ENCODE measurements at regions not wholly inside any gene's neighbourhood (a gene's known extent, or its start where the extent isn't known, plus 50 kb on each side); places are given as distances from the start of the nearest gene placed in this dataset.

DNA sequence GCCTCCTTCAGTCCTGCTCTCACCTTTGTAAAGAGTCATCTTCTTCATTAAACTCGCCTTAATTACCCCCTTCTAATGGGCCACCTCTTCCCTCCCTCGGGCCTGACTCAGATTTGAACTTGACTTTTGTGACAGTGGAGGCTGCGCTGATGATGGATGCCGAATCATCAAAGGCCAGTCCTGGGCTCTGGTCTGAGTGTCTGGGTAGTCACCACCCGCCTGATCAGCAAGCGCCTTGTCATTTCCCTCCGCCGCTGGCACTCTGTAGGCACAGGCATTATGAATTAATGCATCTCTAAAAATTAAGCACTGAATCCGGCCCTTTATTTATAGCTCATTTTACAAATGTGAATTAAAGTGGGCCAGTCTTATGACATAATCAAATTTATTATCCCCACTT is 116.7 kb upstream of the PROK2 start:
- ATAC-seq (no peak), FAIRE-seq (no peak), DNase-seq (ENCODE audit: low read depth in 1 of 2, low spot score in 1 of 2) (no peak)
- H3K9me3 ChIP-seq: no peaks in the 10 kb centered on the region
- CTCF ChIA-PET: interaction anchor here (1.0 to 1.2 kb wide), 2 partner anchors 12 to 26 kb away, joined by 3 to 4 read pairs; no protein-coding TSS in a partner anchor
- no peaks in the 10 kb centered on the region for H3K4me1 ChIP-seq
- no peak overlapping the region for H3K27ac ChIP-seq
- WGBS (ENCODE audit: missing lambda C conversion rate): 74% methylated on average over 9 of the region's 9 CpGs
- POLR2A ChIA-PET: no interaction called here
- H3K4me2 ChIP-seq: no peak overlapping the region
- no peak overlapping the region for H3K4me3 ChIP-seq
- TF ChIP-seq ZNF302 (CRISPR knock-in tag; IDR thresholded peaks at IDR 0.05) (no peak), CHD4 (IDR thresholded peaks at IDR 0.05; ENCODE audit: borderline replicate concordance) (no peak), NPAS2 (CRISPR knock-in tag; IDR thresholded peaks at IDR 0.05; ENCODE audit: borderline replicate concordance) (no peak), FOSB (CRISPR knock-in tag; IDR thresholded peaks at IDR 0.05) (no peak), EHF (CRISPR knock-in tag; IDR thresholded peaks at IDR 0.05) (no peak)

DNA sequence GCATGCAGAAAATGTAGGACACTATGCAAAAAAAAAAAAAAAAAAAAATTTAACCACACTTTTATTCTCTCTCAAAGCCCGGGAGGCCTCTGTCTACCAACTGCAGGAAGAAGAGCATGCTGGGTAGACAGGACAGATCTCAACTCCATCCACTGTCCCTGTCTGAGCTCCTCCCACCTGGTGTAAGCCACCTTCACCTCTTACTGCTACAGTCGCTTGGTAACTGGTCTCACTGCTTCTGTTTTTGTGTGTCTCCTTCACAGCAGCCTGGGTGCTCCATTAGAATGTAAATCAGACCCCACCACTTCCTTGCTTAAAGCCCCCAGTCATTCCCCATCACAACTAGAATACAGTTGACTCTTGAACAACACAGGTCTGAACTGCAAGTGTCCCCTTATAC is 115.1 kb upstream of the PROK2 start:
- 82% methylated on average over 2 of the region's 2 CpGs for WGBS (ENCODE audit: missing lambda C conversion rate)
- Histone ChIP-seq H3K9me3 (no peaks in the 10 kb centered on the region), H3K4me2 (no peak overlapping the region), H3K27ac (no peak overlapping the region), H3K4me3 (no peak overlapping the region), H3K4me1 (no peaks in the 10 kb centered on the region)
- ATAC-seq: no peak
- TF ChIP-seq MAZ (IDR thresholded peaks at IDR 0.05; ENCODE audit: borderline replicate concordance, low read depth, low read length) (no peak), ELK1 (IDR thresholded peaks at IDR 0.05; ENCODE audit: low read depth, low read length) (no peak), CBX8 (IDR thresholded peaks at IDR 0.05) (no peak), SREBF2 (IDR thresholded peaks at IDR 0.05) (no peak), HDAC2 (IDR thresholded peaks at IDR 0.05) (no peak)
- POLR2A ChIA-PET: no interaction called here
- CTCF ChIA-PET: interaction anchor here (1.5 kb wide), 1 partner anchor 25 kb away, joined by 6 read pairs; no protein-coding TSS in a partner anchor
- FAIRE-seq: no peak
- no peak for DNase-seq (ENCODE audit: low read depth in 1 of 2, low spot score in 1 of 2)

DNA sequence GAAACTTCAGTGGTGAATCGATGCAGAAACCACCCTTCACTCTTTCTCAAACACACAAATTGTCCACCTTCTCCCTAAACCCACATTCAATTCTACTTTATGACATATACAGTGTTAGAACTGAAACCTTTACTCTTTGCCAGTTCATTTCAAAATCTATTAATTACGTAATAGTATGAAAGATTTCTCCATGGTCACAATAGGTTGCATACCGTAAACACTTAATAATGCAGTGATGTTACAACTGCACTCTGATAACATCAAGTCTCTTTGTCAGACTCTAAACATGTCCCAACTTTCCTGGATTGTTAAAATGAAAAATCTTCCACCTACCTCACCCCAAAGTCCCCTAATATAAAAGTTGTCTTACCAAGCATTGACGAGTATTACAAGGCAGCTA is 111.8 kb upstream of the PROK2 start:
- WGBS (ENCODE audit: missing lambda C conversion rate): 29% methylated on average over 4 of the region's 4 CpGs
- ChIA-PET POLR2A (no interaction called here), CTCF (interaction anchor here (0.9 to 12.6 kb wide), 2 partner anchors 21 to 27 kb away, joined by 3 to 80 read pairs; no protein-coding TSS in a partner anchor)

DNA sequence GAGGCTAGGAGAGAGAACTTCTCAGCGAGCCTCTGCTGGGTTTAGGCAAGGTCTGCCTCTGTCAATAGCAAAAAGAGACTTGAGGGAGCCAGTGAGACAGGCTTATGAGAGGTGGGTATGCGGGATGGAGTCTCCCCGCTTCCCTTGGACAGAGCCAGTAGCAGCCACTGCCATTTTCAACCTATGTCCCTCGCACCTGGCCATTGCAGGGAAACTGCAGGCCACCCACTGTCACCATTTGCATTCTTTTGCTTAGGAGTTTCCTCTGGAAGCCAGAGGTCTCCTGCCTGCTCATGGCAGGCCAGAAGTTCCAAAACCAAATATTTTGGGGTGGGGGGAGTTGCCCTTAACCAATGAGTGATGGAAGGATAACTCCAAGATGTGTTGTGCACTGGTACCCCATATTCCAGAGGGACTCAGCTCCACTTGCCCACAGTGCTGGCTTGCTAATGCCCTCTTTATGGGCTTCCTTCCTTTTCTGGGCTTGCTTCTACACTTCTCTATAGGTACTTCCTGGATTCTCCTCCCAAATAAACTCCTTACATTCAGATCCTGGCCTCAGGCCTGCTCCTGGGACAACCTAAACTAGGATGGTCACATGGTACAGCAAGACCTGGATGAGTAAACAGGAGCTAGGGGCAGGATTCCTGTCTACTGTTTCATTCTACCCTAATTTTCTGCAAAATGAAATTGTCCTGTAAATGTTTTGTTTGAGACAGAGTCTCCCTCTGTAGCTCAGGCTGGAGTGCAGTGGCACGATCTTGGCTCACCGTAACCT is 108.9 kb upstream of the PROK2 start:
- ChIA-PET POLR2A (no interaction called here), CTCF (interaction anchor here (1.2 to 12.6 kb wide), 2 partner anchors 12 to 18 kb away, joined by 4 to 80 read pairs; no protein-coding TSS in a partner anchor)
- Histone ChIP-seq H3K9me3 (no peaks in the 10 kb centered on the region), H3K27ac (no peak overlapping the region), H3K4me1 (no peaks in the 10 kb centered on the region), H3K4me3 (no peak overlapping the region), H3K4me2 (no peak overlapping the region)
- DNase-seq (ENCODE audit: low read depth in 1 of 2, low spot score in 1 of 2) (no peak), ATAC-seq (no peak), FAIRE-seq (no peak)
- 46% methylated on average over 6 of the region's 6 CpGs for WGBS (ENCODE audit: missing lambda C conversion rate)
- TF ChIP-seq MAZ (IDR thresholded peaks at IDR 0.05; ENCODE audit: borderline replicate concordance, low read depth, low read length) (no peak), CHD4 (IDR thresholded peaks at IDR 0.05; ENCODE audit: borderline replicate concordance) (no peak), RFX5 (IDR thresholded peaks at IDR 0.05) (no peak), CBX8 (IDR thresholded peaks at IDR 0.05) (no peak), FOXS1 (CRISPR knock-in tag; IDR thresholded peaks at IDR 0.05) (no peak), SREBF2 (IDR thresholded peaks at IDR 0.05) (no peak), TP53 (CRISPR knock-in tag; IDR thresholded peaks at IDR 0.05) (no peak), NPAS2 (CRISPR knock-in tag; IDR thresholded peaks at IDR 0.05; ENCODE audit: borderline replicate concordance) (no peak), FOSB (CRISPR knock-in tag; IDR thresholded peaks at IDR 0.05) (no peak), POLR2A (IDR thresholded peaks at IDR 0.05; ENCODE audit: low read length) (no peak), ATOH8 (CRISPR knock-in tag; IDR thresholded peaks at IDR 0.05; ENCODE audit: low read depth) (no peak), EHMT2 (IDR thresholded peaks at IDR 0.05; ENCODE audit: low read depth) (no peak), ELK1 (IDR thresholded peaks at IDR 0.05; ENCODE audit: low read depth, low read length) (no peak)
- TF ChIP-seq, protein P1, sequence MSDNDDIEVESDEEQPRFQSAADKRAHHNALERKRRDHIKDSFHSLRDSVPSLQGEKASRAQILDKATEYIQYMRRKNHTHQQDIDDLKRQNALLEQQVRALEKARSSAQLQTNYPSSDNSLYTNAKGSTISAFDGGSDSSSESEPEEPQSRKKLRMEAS (IDR thresholded peaks at IDR 0.05): no peak
- TF ChIP-seq, protein P2, sequence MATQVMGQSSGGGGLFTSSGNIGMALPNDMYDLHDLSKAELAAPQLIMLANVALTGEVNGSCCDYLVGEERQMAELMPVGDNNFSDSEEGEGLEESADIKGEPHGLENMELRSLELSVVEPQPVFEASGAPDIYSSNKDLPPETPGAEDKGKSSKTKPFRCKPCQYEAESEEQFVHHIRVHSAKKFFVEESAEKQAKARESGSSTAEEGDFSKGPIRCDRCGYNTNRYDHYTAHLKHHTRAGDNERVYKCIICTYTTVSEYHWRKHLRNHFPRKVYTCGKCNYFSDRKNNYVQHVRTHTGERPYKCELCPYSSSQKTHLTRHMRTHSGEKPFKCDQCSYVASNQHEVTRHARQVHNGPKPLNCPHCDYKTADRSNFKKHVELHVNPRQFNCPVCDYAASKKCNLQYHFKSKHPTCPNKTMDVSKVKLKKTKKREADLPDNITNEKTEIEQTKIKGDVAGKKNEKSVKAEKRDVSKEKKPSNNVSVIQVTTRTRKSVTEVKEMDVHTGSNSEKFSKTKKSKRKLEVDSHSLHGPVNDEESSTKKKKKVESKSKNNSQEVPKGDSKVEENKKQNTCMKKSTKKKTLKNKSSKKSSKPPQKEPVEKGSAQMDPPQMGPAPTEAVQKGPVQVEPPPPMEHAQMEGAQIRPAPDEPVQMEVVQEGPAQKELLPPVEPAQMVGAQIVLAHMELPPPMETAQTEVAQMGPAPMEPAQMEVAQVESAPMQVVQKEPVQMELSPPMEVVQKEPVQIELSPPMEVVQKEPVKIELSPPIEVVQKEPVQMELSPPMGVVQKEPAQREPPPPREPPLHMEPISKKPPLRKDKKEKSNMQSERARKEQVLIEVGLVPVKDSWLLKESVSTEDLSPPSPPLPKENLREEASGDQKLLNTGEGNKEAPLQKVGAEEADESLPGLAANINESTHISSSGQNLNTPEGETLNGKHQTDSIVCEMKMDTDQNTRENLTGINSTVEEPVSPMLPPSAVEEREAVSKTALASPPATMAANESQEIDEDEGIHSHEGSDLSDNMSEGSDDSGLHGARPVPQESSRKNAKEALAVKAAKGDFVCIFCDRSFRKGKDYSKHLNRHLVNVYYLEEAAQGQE (IDR thresholded peaks at IDR 0.05): no peak
- TF ChIP-seq, protein P3, sequence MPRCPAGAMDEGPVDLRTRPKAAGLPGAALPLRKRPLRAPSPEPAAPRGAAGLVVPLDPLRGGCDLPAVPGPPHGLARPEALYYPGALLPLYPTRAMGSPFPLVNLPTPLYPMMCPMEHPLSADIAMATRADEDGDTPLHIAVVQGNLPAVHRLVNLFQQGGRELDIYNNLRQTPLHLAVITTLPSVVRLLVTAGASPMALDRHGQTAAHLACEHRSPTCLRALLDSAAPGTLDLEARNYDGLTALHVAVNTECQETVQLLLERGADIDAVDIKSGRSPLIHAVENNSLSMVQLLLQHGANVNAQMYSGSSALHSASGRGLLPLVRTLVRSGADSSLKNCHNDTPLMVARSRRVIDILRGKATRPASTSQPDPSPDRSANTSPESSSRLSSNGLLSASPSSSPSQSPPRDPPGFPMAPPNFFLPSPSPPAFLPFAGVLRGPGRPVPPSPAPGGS (IDR thresholded peaks at IDR 0.05): no peak

More for the DNA sequence above, 111.8 kb upstream of the PROK2 start:
- Histone ChIP-seq H3K27ac (no peak overlapping the region), H3K4me3 (no peak overlapping the region), H3K4me1 (no peaks in the 10 kb centered on the region), H3K4me2 (no peak overlapping the region), H3K9me3 (no peaks in the 10 kb centered on the region)
- no peak for DNase-seq (ENCODE audit: low read depth in 1 of 2, low spot score in 1 of 2)
- no peak for FAIRE-seq
- no peak for TF ChIP-seq EP300 (IDR thresholded peaks at IDR 0.05)
- TF ChIP-seq GATA3 (IDR thresholded peaks at IDR 0.05; ENCODE audit: borderline replicate concordance): no peak
- no peak for ATAC-seq
